Adrenal gland (tissue), 5 donors: ENCODE measurements at regions not wholly inside any gene's neighbourhood (a gene's known extent, or its start where the extent isn't known, plus 50 kb on each side); places are given as distances from the start of the nearest gene placed in this dataset.

Experiments
- POLR2A ChIP-seq, 2 donors: fragments of 450-650 bp; IDR thresholded peaks; one replicate each; pipeline ENCODE4 v1.6.1; 2017; ENCODE audit warnings: antibody characterized with exemption in 2 of 2, mild to moderate bottlenecking in 2 of 2, moderate library complexity in 1 of 2
- TF ChIP-seq, protein P1 (sequence below), 6 experiments: fragments of 450-650 bp in 4 of 6; fragments of 200-600 bp in 2 of 6; sonication (generic) in 1 of 6; IDR thresholded peaks; 1 replicate in 5 of 6; 2 replicates in 1 of 6; pipeline versions ENCODE4 v1.5.1 to v1.8.0; 2016 to 2021; ENCODE audit warnings: antibody characterized with exemption in 6 of 6, mild to moderate bottlenecking in 2 of 6, moderate library complexity in 1 of 6
- donor health status: DM: no; HTN: no; CAD: no.

DNA sequence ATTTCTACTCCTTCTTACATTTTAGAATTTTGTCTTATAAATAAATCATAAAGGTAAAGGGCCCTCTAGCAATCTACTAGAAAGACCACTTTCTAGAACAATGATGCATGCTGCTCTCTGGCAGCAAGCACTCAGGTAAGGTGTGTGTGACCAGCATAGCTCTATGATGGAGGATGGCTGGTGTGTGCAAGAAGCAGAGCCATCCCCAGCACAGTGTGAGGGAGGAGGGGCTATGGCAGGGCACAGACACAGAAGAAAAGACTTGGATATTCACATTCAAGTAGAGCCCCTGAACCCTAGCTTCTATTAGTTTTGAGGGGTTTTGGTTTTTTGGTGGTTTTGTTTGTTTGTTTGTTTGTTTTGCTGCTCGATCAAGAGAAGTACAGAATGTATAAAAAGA lies 277.1 kb upstream of the CCDC54 start:
- TF ChIP-seq, protein P1, sequence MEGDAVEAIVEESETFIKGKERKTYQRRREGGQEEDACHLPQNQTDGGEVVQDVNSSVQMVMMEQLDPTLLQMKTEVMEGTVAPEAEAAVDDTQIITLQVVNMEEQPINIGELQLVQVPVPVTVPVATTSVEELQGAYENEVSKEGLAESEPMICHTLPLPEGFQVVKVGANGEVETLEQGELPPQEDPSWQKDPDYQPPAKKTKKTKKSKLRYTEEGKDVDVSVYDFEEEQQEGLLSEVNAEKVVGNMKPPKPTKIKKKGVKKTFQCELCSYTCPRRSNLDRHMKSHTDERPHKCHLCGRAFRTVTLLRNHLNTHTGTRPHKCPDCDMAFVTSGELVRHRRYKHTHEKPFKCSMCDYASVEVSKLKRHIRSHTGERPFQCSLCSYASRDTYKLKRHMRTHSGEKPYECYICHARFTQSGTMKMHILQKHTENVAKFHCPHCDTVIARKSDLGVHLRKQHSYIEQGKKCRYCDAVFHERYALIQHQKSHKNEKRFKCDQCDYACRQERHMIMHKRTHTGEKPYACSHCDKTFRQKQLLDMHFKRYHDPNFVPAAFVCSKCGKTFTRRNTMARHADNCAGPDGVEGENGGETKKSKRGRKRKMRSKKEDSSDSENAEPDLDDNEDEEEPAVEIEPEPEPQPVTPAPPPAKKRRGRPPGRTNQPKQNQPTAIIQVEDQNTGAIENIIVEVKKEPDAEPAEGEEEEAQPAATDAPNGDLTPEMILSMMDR (IDR thresholded peaks at IDR 0.05) = no peak
- TF ChIP-seq POLR2A (IDR thresholded peaks at IDR 0.05) = no peak
